ENCODE measurements at regions not wholly inside any gene's neighbourhood (a gene's known extent, or its start where the extent isn't known, plus 50 kb on each side); places are given as distances from the start of the nearest gene placed in this dataset.

GRCh38 chr5:120155873-120156272 lies 308.2 kb upstream of the PRR16 start:
- intact Hi-C loops (cut with DNase I; ENCODE audit: low total_unique reads), result no loop called here
- no peak overlapping the region for H3K4me3 ChIP-seq (ENCODE audit: low read depth, poor library complexity, severe bottlenecking)
- 94 to 96% methylated on average over 1 of the region's 1 CpG for WGBS, 2 donors
- DNase-seq (ENCODE audit: low spot score in 2 of 2), result no peak
- no peak for TF ChIP-seq CTCF (IDR thresholded peaks at IDR 0.05)
- no peak for TF ChIP-seq POLR2A (IDR thresholded peaks at IDR 0.05)

GRCh38 chr5:120158211-120158610 lies 305.9 kb upstream of the PRR16 start:
- TF ChIP-seq CTCF (IDR thresholded peaks at IDR 0.05), result no peak
- TF ChIP-seq POLR2A (IDR thresholded peaks at IDR 0.05), result no peak
- intact Hi-C loops (cut with DNase I; ENCODE audit: low total_unique reads), result no loop called here
- 76 to 83% methylated on average over 1 of the region's 1 CpG for WGBS, 2 donors
- no peak overlapping the region for H3K4me3 ChIP-seq (ENCODE audit: low read depth, poor library complexity, severe bottlenecking)
- DNase-seq (ENCODE audit: low spot score in 2 of 2), result no peak

- TF ChIP-seq POLR2A (IDR thresholded peaks at IDR 0.05) (no peak), CTCF (IDR thresholded peaks at IDR 0.05) (no peak)
- 82 to 86% methylated on average over 3 of the region's 3 CpGs for WGBS, 2 donors
Observed at GRCh38 chr5:120159155-120159554, 304.9 kb upstream of the PRR16 start.

GRCh38 chr5:120160124-120160895 lies 303.8 kb upstream of the PRR16 start:
- 77 to 82% methylated on average over 4 of the region's 4 CpGs for WGBS, 2 donors
- no peak for DNase-seq (ENCODE audit: low spot score in 2 of 2)
- H3K4me3 ChIP-seq (ENCODE audit: low read depth, poor library complexity, severe bottlenecking), result no peak overlapping the region
- intact Hi-C loops (cut with DNase I; ENCODE audit: low total_unique reads), result no loop called here
- TF ChIP-seq POLR2A (IDR thresholded peaks at IDR 0.05) (no peak), CTCF (IDR thresholded peaks at IDR 0.05) (no peak)

More at GRCh38 chr5:120159155-120159554, 304.9 kb upstream of the PRR16 start:
- no peak for DNase-seq (ENCODE audit: low spot score in 2 of 2)
- H3K4me3 ChIP-seq (ENCODE audit: low read depth, poor library complexity, severe bottlenecking), result no peak overlapping the region
- intact Hi-C loops (cut with DNase I; ENCODE audit: low total_unique reads), result no loop called here

- no peak for DNase-seq (ENCODE audit: low spot score in 2 of 2)
- intact Hi-C loops (cut with DNase I; ENCODE audit: low total_unique reads), result no loop called here
- no peak overlapping the region for H3K4me3 ChIP-seq (ENCODE audit: low read depth, poor library complexity, severe bottlenecking)
- TF ChIP-seq POLR2A (IDR thresholded peaks at IDR 0.05) (no peak), CTCF (IDR thresholded peaks at IDR 0.05) (no peak)
Observed at GRCh38 chr5:120162321-120162720, 301.8 kb upstream of the PRR16 start.

- no peak for DNase-seq (ENCODE audit: low spot score in 2 of 2)
- TF ChIP-seq POLR2A (IDR thresholded peaks at IDR 0.05) (no peak), CTCF (IDR thresholded peaks at IDR 0.05) (no peak)
- no peak overlapping the region for H3K4me3 ChIP-seq (ENCODE audit: low read depth, poor library complexity, severe bottlenecking)
- WGBS, 2 donors, result 81 to 87% methylated on average over 3 of the region's 3 CpGs
- intact Hi-C loops (cut with DNase I; ENCODE audit: low total_unique reads), result no loop called here
Observed at GRCh38 chr5:120164037-120164436, 300.1 kb upstream of the PRR16 start.
